ENCODE measurements at regions not wholly inside any gene's neighbourhood (a gene's known extent, or its start where the extent isn't known, plus 50 kb on each side); places are given as distances from the start of the nearest gene placed in this dataset.

- Mint-ChIP-seq H3K9me3 (peaks cover 0 to 7% (median 0%) of the 10 kb centered on the region in 6 donors), H3K27ac (no peak overlapping the region), H3K4me3 (no peak overlapping the region)
Observed at GRCh38 chr5:123805300-123805699, 293.3 kb downstream of the CSNK1G3 start.

GRCh38 chr5:123803359-123803758, 291.4 kb downstream of the CSNK1G3 start:
- Mint-ChIP-seq H3K4me3 (no peak overlapping the region), H3K27ac (no peak overlapping the region), H3K36me3 (no peaks in the 10 kb centered on the region), H3K9me3 (peaks cover 0 to 5% (median 0%) of the 10 kb centered on the region in 6 donors), H3K27me3 (ENCODE audit: low read depth in 3 of 3) (peaks cover 0 to 2% (median 0%) of the 10 kb centered on the region in 3 donors), H3K4me1 (no peaks in the 10 kb centered on the region)
- DNase-seq: no peak

More at GRCh38 chr5:123805300-123805699, 293.3 kb downstream of the CSNK1G3 start:
- Mint-ChIP-seq H3K27me3 (ENCODE audit: low read depth in 3 of 3) (peaks cover 0 to 2% (median 0%) of the 10 kb centered on the region in 3 donors), H3K4me1 (no peaks in the 10 kb centered on the region), H3K36me3 (no peaks in the 10 kb centered on the region)
- DNase-seq: no peak

- Mint-ChIP-seq H3K27ac (no peak overlapping the region), H3K36me3 (no peaks in the 10 kb centered on the region), H3K9me3 (peaks cover 0 to 5% (median 0%) of the 10 kb centered on the region in 6 donors), H3K4me3 (no peak overlapping the region), H3K4me1 (no peaks in the 10 kb centered on the region), H3K27me3 (ENCODE audit: low read depth in 3 of 3) (peaks cover 0 to 2% (median 0%) of the 10 kb centered on the region in 3 donors)
- no peak for DNase-seq
Observed at GRCh38 chr5:123802298-123802951, 290.4 kb downstream of the CSNK1G3 start.

GRCh38 chr5:123800640-123801039, 288.7 kb downstream of the CSNK1G3 start:
- H3K9me3 Mint-ChIP-seq: peaks cover 0 to 9% (median 4%) of the 10 kb centered on the region in 6 donors
- no peak for DNase-seq
- H3K36me3 Mint-ChIP-seq: no peaks in the 10 kb centered on the region
- no peak overlapping the region for H3K4me3 Mint-ChIP-seq
- no peak overlapping the region for H3K27ac Mint-ChIP-seq
- peaks cover 0 to 2% (median 0%) of the 10 kb centered on the region in 3 donors for H3K27me3 Mint-ChIP-seq (ENCODE audit: low read depth in 3 of 3)
- H3K4me1 Mint-ChIP-seq: no peaks in the 10 kb centered on the region

GRCh38 chr5:123795688-123796087, 283.7 kb downstream of the CSNK1G3 start:
- no peak for DNase-seq
- Mint-ChIP-seq H3K4me3 (no peak overlapping the region), H3K27me3 (ENCODE audit: low read depth in 3 of 3) (peaks cover 0 to 2% (median 0%) of the 10 kb centered on the region in 3 donors), H3K36me3 (no peaks in the 10 kb centered on the region), H3K4me1 (no peaks in the 10 kb centered on the region), H3K9me3 (peaks cover 0 to 20% (median 8%) of the 10 kb centered on the region in 6 donors), H3K27ac (no peak overlapping the region)

- Mint-ChIP-seq H3K9me3 (peaks cover 0 to 20% (median 7%) of the 10 kb centered on the region in 6 donors), H3K27me3 (ENCODE audit: low read depth in 3 of 3) (no peaks in the 10 kb centered on the region), H3K36me3 (peaks cover 0 to 5% (median 0%) of the 10 kb centered on the region in 3 donors), H3K4me1 (no peaks in the 10 kb centered on the region), H3K27ac (no peak overlapping the region), H3K4me3 (no peak overlapping the region)
- no peak for DNase-seq
Observed at GRCh38 chr5:123790226-123790625, 278.2 kb downstream of the CSNK1G3 start.

GRCh38 chr5:123787635-123788034, 275.7 kb downstream of the CSNK1G3 start:
- no peaks in the 10 kb centered on the region for H3K27me3 Mint-ChIP-seq (ENCODE audit: low read depth in 3 of 3)

GRCh38 chr5:123787136-123787535, 275.2 kb downstream of the CSNK1G3 start:
- H3K27me3 Mint-ChIP-seq (ENCODE audit: low read depth in 3 of 3): no peaks in the 10 kb centered on the region
- peaks cover 0 to 5% (median 0%) of the 10 kb centered on the region in 3 donors for H3K36me3 Mint-ChIP-seq
- peaks cover 0 to 13% (median 3%) of the 10 kb centered on the region in 6 donors for H3K9me3 Mint-ChIP-seq
- H3K27ac Mint-ChIP-seq: no peak overlapping the region
- no peaks in the 10 kb centered on the region for H3K4me1 Mint-ChIP-seq
- H3K4me3 Mint-ChIP-seq: no peak overlapping the region
- no peak for DNase-seq

More at GRCh38 chr5:123787635-123788034, 275.7 kb downstream of the CSNK1G3 start:
- no peak overlapping the region for H3K4me3 Mint-ChIP-seq
- DNase-seq: no peak
- no peak overlapping the region for H3K27ac Mint-ChIP-seq
- H3K4me1 Mint-ChIP-seq: no peaks in the 10 kb centered on the region
- peaks cover 0 to 13% (median 4%) of the 10 kb centered on the region in 6 donors for H3K9me3 Mint-ChIP-seq
- peaks cover 0 to 5% (median 0%) of the 10 kb centered on the region in 3 donors for H3K36me3 Mint-ChIP-seq

GRCh38 chr5:123786411-123786810, 274.4 kb downstream of the CSNK1G3 start:
- no peaks in the 10 kb centered on the region for H3K4me1 Mint-ChIP-seq
- no peak overlapping the region for H3K4me3 Mint-ChIP-seq
- no peak overlapping the region for H3K27ac Mint-ChIP-seq
- DNase-seq: no peak
- H3K27me3 Mint-ChIP-seq (ENCODE audit: low read depth in 3 of 3): no peaks in the 10 kb centered on the region
- H3K9me3 Mint-ChIP-seq: peaks cover 0 to 13% (median 2%) of the 10 kb centered on the region in 6 donors
- H3K36me3 Mint-ChIP-seq: peaks cover 0 to 5% (median 0%) of the 10 kb centered on the region in 3 donors

- no peak overlapping the region for H3K27ac Mint-ChIP-seq
- H3K4me1 Mint-ChIP-seq: no peaks in the 10 kb centered on the region
- H3K4me3 Mint-ChIP-seq: no peak overlapping the region
- H3K27me3 Mint-ChIP-seq (ENCODE audit: low read depth in 3 of 3): no peaks in the 10 kb centered on the region
- DNase-seq: no peak
- peaks cover 0 to 13% (median 2%) of the 10 kb centered on the region in 6 donors for H3K9me3 Mint-ChIP-seq
- peaks cover 0 to 5% (median 0%) of the 10 kb centered on the region in 3 donors for H3K36me3 Mint-ChIP-seq
Observed at GRCh38 chr5:123785162-123786071, 273.4 kb downstream of the CSNK1G3 start.

- no peak for DNase-seq
- peaks cover 0 to 5% (median 0%) of the 10 kb centered on the region in 6 donors for H3K9me3 Mint-ChIP-seq
- H3K27me3 Mint-ChIP-seq (ENCODE audit: low read depth in 3 of 3): no peaks in the 10 kb centered on the region
- no peak overlapping the region for H3K27ac Mint-ChIP-seq
- H3K4me3 Mint-ChIP-seq: no peak overlapping the region
- no peaks in the 10 kb centered on the region for H3K4me1 Mint-ChIP-seq
- no peaks in the 10 kb centered on the region for H3K36me3 Mint-ChIP-seq
Observed at GRCh38 chr5:123783421-123783820, 271.4 kb downstream of the CSNK1G3 start.

GRCh38 chr5:123778641-123779040, 266.7 kb downstream of the CSNK1G3 start:
- Mint-ChIP-seq H3K27ac (no peak overlapping the region), H3K4me3 (no peak overlapping the region), H3K9me3 (peaks cover 0 to 5% (median under 1%) of the 10 kb centered on the region in 6 donors), H3K27me3 (ENCODE audit: low read depth in 3 of 3) (no peaks in the 10 kb centered on the region), H3K4me1 (no peaks in the 10 kb centered on the region), H3K36me3 (no peaks in the 10 kb centered on the region)
- DNase-seq: no peak

- no peaks in the 10 kb centered on the region for H3K27me3 Mint-ChIP-seq (ENCODE audit: low read depth in 3 of 3)
- no peak for DNase-seq
- H3K27ac Mint-ChIP-seq: no peak overlapping the region
- H3K4me3 Mint-ChIP-seq: no peak overlapping the region
- no peaks in the 10 kb centered on the region for H3K4me1 Mint-ChIP-seq
- H3K9me3 Mint-ChIP-seq: peaks cover 0 to 9% (median 4%) of the 10 kb centered on the region in 6 donors
- H3K36me3 Mint-ChIP-seq: no peaks in the 10 kb centered on the region
Observed at GRCh38 chr5:123776761-123777160, 264.8 kb downstream of the CSNK1G3 start.

GRCh38 chr5:123771715-123772114, 259.7 kb downstream of the CSNK1G3 start:
- Mint-ChIP-seq H3K4me3 (no peak overlapping the region), H3K27ac (no peak overlapping the region), H3K4me1 (no peaks in the 10 kb centered on the region), H3K9me3 (peaks cover 0 to 18% (median 6%) of the 10 kb centered on the region in 6 donors), H3K36me3 (peaks cover 0 to 4% (median 0%) of the 10 kb centered on the region in 3 donors), H3K27me3 (ENCODE audit: low read depth in 3 of 3) (no peaks in the 10 kb centered on the region)
- DNase-seq: no peak

Measured in immature natural killer cell (primary cell).